HG03139 (cell line): ENCODE measurements at regions not wholly inside any gene's neighbourhood (a gene's known extent, or its start where the extent isn't known, plus 50 kb on each side); places are given as distances from the start of the nearest gene placed in this dataset.
"Not testable (repeated sequence)": the region's sequence is repeated elsewhere in the genome, so short reads cannot be mapped to it uniquely, and the experiment has no call there.

Experiments
- ATAC-seq: cut with Tn5 transposase; IDR thresholded peaks from one replicate; pipeline ENCODE4 v1.9.1; 2021; ENCODE audit not compliant: unreplicated experiment

- no peak for ATAC-seq
These were observed 98.4 kb upstream of the LYPLAL1 start for GRCh38 chr1:219075121-219075879.

DNA sequence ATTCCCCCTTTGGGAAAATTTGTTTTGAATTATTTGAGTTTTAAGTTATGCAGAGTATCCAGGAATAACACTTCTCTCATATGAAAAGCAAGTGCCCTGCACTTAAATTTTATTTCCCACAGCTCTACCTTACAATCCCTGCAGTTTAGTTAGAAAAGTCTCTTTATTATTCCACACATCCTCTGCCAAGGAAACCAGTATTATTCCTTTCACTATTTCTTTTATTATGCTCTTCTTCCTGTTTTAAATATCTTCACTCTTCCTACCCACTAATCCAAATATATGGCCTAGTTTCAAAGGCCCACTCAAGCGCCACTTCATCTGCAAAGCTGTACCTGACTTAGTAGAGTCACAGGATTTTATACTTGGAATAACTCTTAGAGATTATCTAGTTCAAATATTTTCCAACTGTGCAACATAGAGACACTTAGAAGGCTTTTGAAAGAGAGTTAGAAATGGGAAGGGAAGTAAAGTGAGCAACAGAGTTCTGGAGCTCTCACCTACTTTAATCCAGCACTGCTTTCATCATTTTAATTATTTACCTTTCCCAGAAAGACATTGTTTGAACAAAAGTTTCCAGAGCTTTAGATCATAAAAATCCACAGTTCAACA, 97.2 kb upstream of the LYPLAL1 start:
- no peak for ATAC-seq

- ATAC-seq = not testable (repeated sequence)
These were observed 95.9 kb upstream of the LYPLAL1 start for GRCh38 chr1:219077767-219078166.

GRCh38 chr1:219081943-219082925, 91.4 kb upstream of the LYPLAL1 start:
- peak; percentile 59 for ATAC-seq

- no peak for ATAC-seq
These were observed 90.0 kb upstream of the LYPLAL1 start for GRCh38 chr1:219083631-219084030.

GRCh38 chr1:219085082-219085481, 88.6 kb upstream of the LYPLAL1 start:
- no peak for ATAC-seq

- ATAC-seq = no peak
These were observed 87.7 kb upstream of the LYPLAL1 start for GRCh38 chr1:219085988-219086387.

DNA sequence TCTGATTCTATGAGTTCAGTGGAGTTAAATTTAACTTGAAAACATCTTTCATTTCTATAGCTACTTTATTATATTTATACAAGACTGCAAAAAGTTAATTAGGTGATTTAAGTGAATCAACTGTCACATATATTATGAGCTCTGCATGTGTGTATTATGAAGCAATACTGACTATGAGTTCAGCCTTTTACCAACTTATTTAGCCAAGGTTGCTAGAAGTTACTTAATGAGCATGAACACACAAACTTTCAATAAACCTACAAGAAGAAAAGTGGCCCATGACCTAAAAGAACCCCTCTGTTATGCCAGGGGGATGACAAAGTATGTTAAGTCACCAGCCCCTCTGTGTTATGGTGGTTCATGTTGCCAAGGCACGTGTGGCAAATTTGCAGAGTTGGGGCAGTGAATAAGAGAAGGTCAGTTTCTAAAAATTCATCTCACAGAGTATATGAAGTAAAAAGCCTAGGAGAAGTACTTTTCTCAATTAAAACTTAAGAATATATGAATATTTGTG, 86.7 kb upstream of the LYPLAL1 start:
- ATAC-seq = no peak

GRCh38 chr1:219088778-219089557, 84.7 kb upstream of the LYPLAL1 start:
- peak; percentile 89 for ATAC-seq

GRCh38 chr1:219090607-219091006, 83.1 kb upstream of the LYPLAL1 start:
- ATAC-seq = peak; percentile 79

DNA sequence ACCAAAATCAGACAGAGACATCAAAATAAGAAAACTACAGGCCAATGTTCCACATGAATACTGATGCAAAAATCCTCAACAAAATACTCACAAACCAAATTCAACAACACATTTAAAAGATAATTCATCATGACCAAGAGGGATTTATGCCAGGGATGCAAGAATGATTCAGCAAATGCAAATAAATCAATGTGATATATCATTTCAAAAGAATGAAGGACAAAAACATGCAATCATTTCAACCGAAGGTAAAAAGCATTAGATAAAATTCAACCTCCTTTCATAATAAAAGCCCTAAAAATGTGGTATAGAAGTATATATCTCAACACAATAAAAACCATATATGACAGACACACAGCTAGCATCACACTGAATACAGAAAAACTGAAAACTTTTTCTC, 81.5 kb upstream of the LYPLAL1 start:
- ATAC-seq = no peak

GRCh38 chr1:219099307-219099706, 74.4 kb upstream of the LYPLAL1 start:
- peak; percentile 58 for ATAC-seq

DNA sequence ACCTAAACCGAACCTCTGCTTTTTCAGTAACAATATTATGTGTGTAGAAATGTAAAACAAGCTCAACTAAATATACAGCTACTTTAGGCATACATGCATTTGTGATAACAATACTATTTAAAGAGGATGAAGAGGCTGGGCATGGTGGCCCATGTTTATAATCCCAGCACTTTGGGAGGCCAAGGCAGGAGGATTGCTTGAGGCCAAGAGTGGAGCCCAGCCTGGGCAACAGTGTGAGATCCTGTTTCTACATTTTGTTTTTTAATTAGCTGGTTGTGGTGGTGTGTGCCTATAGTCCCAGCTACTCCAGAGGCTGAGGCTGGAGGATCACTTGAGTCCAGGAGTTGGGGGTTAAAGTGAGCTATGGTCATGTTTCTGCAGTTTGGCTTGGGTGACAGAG, 73.6 kb upstream of the LYPLAL1 start:
- ATAC-seq = no peak

DNA sequence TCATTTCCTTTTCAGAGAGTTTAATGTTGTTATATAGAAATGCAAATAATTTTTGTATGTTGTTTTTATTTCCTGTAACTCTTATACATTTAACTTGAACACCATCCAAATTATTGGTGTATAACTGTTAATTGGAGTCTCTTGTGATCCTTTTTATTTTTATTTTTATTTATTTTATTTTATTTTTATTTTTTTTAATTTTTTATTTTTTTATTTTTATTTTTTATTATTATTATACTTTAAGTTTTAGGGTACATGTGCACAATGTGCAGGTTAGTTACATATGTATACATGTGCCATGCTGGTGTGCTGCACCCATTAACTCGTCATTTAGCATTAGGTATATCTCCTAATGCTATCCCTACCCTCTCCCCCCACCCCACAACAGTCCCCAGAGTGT, 71.2 kb upstream of the LYPLAL1 start:
- not testable (repeated sequence) for ATAC-seq

DNA sequence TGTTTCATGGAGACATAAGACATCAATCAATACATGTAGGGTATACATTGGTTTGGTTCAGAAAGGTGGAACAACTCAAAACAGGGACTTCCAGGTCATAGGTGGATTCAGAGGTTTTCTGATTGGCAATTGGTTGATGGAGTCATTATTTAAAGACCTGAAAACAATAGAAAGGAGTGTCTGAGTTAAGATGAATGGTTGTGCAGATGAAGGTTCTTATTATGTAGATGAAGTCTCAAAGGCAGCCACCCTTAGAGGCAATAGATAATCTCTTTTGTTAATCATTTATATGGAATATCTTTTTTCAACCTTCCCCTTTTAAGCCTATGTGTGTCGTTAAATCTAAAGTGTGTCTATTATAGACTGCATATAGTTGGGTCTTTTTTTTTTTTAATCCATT, 67.8 kb upstream of the LYPLAL1 start:
- ATAC-seq = no peak

GRCh38 chr1:219109424-219110018, 64.2 kb upstream of the LYPLAL1 start:
- ATAC-seq = peak; percentile 65

- ATAC-seq = no peak
These were observed 60.4 kb upstream of the LYPLAL1 start for GRCh38 chr1:219113261-219113660.

DNA sequence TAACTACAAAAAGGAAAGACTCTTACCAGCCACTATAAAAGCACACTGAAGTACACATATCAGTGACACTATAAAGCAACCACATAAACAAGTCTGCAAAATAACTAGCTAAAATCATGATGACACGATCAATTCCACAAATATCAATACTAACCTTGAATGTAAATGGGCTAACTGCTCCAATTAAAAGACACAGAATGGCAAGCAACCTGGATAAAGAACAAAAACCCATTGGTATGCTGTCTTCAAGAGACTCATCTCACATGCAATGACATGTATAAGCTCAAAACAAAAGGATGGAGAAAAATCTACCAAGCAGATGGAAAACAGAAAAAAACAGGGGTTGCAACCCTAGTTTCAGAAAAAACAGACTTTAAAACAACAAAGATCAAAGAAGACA, 59.7 kb upstream of the LYPLAL1 start:
- no peak for ATAC-seq

- no peak for ATAC-seq
These were observed 53.8 kb upstream of the LYPLAL1 start for GRCh38 chr1:219119839-219120238.
